Stimulated activated CD8-positive, alpha-beta memory T cell treated with anti-CD3 and anti-CD28 coated beads, Interleukin-12 subunit alpha, Interleukin-12 subunit beta, amount 100 ng/mL, for 24 hours (primary cell): ENCODE measurements at regions not wholly inside any gene's neighbourhood (a gene's known extent, or its start where the extent isn't known, plus 50 kb on each side); places are given as distances from the start of the nearest gene placed in this dataset.
"Not testable (repeated sequence)": the region's sequence is repeated elsewhere in the genome, so short reads cannot be mapped to it uniquely, and the experiment has no call there.

Source experiments
- DNase-seq: peaks from one replicate; pipeline ENCODE4 v3.0.0-alpha.2; 2020; ENCODE audit errors: extremely low read depth

- DNase-seq: not testable (repeated sequence)
These were observed 206.9 kb upstream of the CBLB start for GRCh38 chr3:106075731-106076130.

GRCh38 chr3:106078635-106079034 is 209.8 kb upstream of the CBLB start:
- DNase-seq: no peak

GRCh38 chr3:106082616-106083015 is 213.8 kb upstream of the CBLB start:
- DNase-seq: no peak

GRCh38 chr3:106083207-106083606 is 214.4 kb upstream of the CBLB start:
- DNase-seq: no peak

- DNase-seq: no peak
These were observed 215.0 kb upstream of the CBLB start for GRCh38 chr3:106083854-106084253.

- no peak for DNase-seq
These were observed 217.2 kb upstream of the CBLB start for GRCh38 chr3:106086038-106086437.

- no peak for DNase-seq
These were observed 217.8 kb upstream of the CBLB start for GRCh38 chr3:106086636-106087035.

- no peak for DNase-seq
These were observed 219.5 kb upstream of the CBLB start for GRCh38 chr3:106088304-106088703.

- no peak for DNase-seq
These were observed 220.1 kb upstream of the CBLB start for GRCh38 chr3:106088899-106089298.

- no peak for DNase-seq
These were observed 221.0 kb upstream of the CBLB start for GRCh38 chr3:106089806-106090205.

- no peak for DNase-seq
These were observed 224.0 kb upstream of the CBLB start for GRCh38 chr3:106092792-106093191.

GRCh38 chr3:106093616-106094015 is 224.8 kb upstream of the CBLB start:
- no peak for DNase-seq

- no peak for DNase-seq
These were observed 229.1 kb upstream of the CBLB start for GRCh38 chr3:106097817-106098435.

- no peak for DNase-seq
These were observed 234.6 kb upstream of the CBLB start for GRCh38 chr3:106103383-106103782.

GRCh38 chr3:106104078-106104477 is 235.3 kb upstream of the CBLB start:
- DNase-seq: no peak

- DNase-seq: no peak
These were observed 240.1 kb upstream of the CBLB start for GRCh38 chr3:106108925-106109324.

GRCh38 chr3:106112561-106112960 is 243.7 kb upstream of the CBLB start:
- DNase-seq: not testable (repeated sequence)

- no peak for DNase-seq
These were observed 244.9 kb upstream of the CBLB start for GRCh38 chr3:106113747-106114146.

- DNase-seq: no peak
These were observed 245.4 kb upstream of the CBLB start for GRCh38 chr3:106114220-106114619.

GRCh38 chr3:106114848-106115247 is 246.0 kb upstream of the CBLB start:
- DNase-seq: no peak

GRCh38 chr3:106115557-106115956 is 246.7 kb upstream of the CBLB start:
- no peak for DNase-seq

- DNase-seq: no peak
These were observed 248.1 kb upstream of the CBLB start for GRCh38 chr3:106116733-106117489.

GRCh38 chr3:106117490-106117858 is 248.7 kb upstream of the CBLB start:
- no peak for DNase-seq

- no peak for DNase-seq
These were observed 250.8 kb upstream of the CBLB start for GRCh38 chr3:106119614-106120082.
